Stimulated activated CD4-positive, alpha-beta T cell treated with anti-CD3 and anti-CD28 coated beads, Interleukin-2, amount 100 ng/mL, for 4 hours (primary cell): ENCODE measurements at regions not wholly inside any gene's neighbourhood (a gene's known extent, or its start where the extent isn't known, plus 50 kb on each side); places are given as distances from the start of the nearest gene placed in this dataset.
"Not testable (repeated sequence)": the region's sequence is repeated elsewhere in the genome, so short reads cannot be mapped to it uniquely, and the experiment has no call there.

Source experiments
- DNase-seq: peaks from one replicate; pipeline ENCODE4 v3.0.0-alpha.2; 2020; ENCODE audit warnings: low read depth

DNA sequence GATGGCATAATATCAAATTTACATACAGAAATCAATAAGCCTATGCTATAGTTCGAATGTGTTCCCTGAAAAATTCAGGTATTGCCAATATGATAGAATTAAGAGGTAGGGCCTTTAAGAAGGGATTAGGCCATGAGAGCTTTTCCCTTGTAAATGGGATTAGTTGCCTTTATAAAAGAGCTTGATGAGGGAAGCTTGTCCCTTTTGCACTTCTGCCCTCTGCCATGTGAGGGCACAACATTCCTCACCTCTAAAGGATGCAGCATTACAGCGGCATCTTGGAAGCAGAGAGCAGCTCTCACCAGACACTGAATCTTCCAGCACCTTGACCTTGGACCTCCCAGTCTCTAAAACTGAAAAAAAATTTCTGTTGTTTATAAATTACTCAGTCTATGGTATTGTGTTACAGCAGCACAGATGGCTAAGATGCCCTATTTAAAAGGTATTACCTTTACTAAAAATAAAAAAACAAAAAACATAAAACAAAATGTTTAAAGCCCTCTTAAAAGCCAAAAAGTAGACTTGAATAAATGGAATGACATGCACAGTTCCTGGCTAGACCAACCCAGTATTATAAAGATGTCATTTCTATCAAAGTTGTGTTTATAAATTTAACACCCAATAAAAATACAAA is 909.6 kb downstream of the REEP3 start:
- DNase-seq: no peak

DNA sequence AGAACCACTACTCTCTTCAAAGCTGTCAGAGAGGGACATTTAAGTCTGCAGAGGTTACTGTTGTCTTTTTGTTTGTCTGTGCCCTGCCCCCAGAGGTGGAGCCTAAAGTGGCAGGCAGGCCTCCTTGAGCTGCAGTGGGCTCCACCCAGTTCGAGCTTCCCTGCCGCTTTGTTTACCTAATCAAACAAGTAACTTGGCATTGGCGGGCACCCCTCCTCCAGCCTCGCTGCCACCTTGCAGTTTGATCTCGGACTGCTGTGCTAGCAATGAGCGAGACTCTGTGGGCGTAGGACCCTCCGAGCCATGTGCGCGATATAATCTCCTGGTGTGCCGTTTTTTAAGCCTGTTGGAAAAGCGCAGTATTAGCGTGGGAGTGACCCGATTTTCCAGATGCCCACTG is 920.7 kb downstream of the REEP3 start:
- not testable (repeated sequence) for DNase-seq

DNA sequence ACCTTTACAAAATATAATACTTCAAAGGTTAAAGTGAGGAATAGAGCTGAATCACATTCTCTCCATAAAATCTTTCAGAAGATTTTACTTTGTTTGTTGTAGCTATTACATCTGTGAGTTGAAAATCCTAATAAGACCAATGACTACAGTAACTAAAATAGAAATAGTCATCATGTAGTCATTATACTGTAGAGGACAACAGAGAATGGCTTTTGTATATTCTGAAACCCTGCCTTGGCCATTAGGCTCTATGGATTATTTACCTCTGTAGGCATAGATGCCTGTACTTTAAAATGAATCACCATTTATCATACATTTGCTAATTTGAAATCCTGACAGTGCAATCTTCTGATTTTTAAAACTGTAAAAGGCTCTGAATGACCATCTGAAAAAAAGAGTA is 923.0 kb downstream of the REEP3 start:
- no peak for DNase-seq

GRCh38 chr10:64444564-64444963 is 923.4 kb downstream of the REEP3 start:
- DNase-seq: no peak

- DNase-seq: no peak
Measured at GRCh38 chr10:64449603-64450002, 928.4 kb downstream of the REEP3 start.

- no peak for DNase-seq
Measured at GRCh38 chr10:64450312-64450711, 929.1 kb downstream of the REEP3 start.

DNA sequence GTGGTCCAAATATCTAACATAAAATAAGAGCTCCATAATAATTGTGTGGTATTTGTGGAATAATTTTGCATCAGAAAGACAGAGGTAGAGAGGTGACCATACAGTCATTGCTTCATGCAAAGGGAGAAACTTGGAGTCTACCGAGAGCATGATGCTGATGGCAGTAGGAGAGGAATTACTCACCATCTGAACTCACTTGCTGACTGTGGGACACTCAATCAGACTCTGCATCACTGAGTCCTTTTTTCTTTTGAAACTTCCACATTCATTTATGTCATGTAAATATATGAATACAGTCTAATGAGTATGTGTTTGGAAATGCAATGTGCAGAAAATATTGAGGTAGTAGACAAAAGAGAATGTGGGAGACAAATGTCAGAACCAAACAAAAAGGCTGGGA is 933.8 kb downstream of the REEP3 start:
- DNase-seq: no peak

GRCh38 chr10:64458306-64458705 is 937.1 kb downstream of the REEP3 start:
- no peak for DNase-seq

- DNase-seq: no peak
Measured at GRCh38 chr10:64463406-64463805, 942.2 kb downstream of the REEP3 start.

- DNase-seq: no peak
Measured at GRCh38 chr10:64465653-64466052, 944.5 kb downstream of the REEP3 start.

DNA sequence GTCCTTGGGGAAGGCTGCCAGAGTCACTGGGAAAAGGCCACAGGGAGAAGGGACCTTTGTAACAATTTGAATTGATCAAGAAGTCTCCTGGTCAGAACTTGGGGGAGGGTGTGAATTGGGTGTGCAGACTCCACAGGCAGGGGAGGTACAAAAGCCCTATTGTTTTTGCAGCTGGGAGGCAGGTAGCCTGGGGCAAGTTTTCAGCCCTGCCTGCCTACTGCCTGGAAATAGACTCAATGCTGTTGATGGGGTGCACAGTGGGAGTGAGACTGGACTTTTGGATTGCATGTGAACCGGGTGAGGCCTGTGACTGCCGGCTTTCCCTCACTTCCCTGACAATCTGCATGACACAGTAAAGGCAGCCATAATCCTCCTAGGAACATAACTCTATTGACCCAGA is 947.0 kb downstream of the REEP3 start:
- no peak for DNase-seq

DNA sequence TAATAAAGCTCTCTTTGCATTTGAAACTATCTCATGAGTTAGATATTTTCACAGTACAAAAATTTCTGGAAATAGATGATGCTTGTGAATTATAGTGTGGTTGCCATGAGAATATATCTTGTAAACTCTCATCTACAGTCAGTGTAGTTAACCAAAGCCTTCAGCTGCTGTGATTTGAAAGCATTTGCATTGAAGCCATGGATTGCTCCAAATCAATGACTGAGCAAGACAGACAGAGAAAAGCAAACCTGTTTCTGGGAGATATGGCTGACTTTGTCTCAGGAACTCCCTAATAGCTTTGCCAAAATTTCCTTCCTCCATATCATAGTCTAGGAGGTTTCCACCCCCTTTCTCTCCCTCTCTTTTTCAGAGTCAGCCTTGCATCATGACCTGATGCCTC is 955.3 kb downstream of the REEP3 start:
- no peak for DNase-seq

DNA sequence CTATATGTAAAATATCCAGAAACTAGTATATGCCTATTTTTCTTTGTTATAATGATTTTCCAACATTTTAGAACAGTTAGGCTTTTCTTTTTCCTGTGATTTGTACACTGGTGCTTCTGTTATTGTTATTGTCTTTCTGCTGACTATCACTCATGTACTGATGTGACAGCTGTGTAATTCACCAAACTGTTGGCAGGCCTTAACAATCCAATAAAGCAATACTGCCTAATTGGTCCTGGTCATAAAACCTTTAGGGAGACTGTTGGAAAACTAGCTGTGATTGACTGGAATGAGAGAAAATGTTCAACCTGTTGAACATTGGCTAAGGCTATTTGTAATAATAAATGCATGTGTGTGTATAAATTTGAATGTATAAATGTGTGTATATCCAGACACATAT is 956.6 kb downstream of the REEP3 start:
- no peak for DNase-seq

- no peak for DNase-seq
Measured at GRCh38 chr10:64484811-64485330, 963.7 kb downstream of the REEP3 start.

DNA sequence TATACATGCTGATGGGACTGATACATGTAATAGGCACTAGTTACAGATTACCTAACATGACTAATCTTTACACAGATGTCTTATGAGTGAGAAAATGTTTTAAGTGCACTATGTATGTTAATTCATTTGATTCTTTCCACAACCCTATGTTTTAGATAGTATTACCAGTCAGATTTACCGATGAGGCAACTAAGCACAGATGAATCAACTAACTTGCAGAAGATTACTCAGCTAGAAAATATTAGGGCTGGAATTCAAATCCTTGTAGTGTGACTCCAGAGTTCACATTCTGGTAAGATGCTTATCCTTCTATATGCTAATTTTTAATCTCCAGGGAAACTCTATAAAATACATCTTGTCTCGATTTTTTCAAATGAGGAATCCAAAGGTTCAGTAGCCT is 964.9 kb downstream of the REEP3 start:
- no peak for DNase-seq

DNA sequence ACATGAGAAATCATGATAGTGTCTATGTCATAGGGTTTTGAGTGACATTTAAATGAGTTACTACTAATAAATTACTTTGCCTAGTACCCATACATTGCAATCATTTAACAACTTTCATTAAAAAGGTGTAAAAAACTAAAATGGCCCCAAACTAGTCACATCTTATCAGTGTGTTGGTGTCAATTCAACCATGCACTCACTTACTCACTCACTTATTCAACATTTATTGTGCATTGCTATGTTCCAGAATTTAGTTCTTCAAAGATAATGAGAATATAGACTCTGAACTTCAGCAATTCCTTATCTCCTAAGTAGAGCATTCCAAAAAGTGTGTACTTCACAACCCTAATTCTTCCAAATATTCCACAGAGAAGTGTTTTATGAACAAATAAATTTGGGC is 965.7 kb downstream of the REEP3 start:
- DNase-seq: no peak

DNA sequence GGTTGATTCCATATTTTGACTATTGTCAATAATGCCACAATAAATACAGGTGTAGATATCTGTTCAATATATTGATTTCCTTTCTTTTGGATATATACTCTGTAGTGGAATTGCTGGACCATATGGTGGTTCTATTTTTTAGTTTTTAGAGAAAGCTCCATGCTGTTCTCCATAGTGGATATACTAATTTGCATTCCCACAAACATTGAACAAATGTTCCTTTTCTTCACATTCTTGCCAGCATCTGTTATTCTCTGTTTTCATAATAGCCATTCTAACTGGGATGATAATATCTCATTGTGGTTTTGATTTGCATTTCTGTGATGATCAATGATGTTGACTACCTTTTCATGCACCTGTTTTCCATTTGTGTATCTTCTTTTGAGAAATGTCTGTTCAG is 973.7 kb downstream of the REEP3 start:
- no peak for DNase-seq

DNA sequence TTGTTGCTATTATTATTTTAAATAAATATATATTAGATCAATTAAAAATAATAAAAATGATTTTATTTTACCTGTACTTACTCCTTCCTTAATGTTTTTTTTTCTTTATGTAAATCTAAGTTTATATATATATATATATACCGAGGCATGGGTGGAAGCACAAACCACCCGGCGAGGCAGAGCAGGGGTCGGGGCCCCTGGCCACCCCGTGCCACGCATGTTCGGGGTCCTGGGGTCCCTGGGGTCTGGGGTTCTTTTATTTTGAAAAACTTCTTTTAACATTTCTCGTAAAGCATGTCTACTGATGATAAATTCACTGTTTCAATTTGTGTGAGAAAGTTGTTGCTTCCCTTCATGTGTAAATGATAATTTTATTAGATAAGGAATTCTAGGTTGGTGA is 976.1 kb downstream of the REEP3 start:
- DNase-seq: no peak

DNA sequence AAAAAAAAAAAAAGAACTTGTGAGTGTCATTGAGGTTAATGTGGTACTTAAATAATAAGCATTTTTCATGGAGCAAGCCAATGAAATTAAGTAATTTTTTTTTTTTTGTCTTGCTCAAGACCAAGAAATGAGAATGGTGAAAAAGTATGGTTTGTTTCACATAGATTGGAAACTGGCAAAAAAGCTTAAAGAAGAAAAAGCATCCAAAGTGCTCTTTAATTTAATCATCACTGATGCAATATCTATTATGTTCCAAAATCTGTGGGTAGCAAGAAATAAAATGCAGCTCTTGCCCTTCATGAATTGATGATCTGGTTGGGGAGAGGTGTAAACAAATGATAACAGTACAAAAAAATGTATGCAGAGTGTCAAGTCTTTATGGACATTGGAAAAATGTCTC is 980.6 kb downstream of the REEP3 start:
- DNase-seq: no peak

DNA sequence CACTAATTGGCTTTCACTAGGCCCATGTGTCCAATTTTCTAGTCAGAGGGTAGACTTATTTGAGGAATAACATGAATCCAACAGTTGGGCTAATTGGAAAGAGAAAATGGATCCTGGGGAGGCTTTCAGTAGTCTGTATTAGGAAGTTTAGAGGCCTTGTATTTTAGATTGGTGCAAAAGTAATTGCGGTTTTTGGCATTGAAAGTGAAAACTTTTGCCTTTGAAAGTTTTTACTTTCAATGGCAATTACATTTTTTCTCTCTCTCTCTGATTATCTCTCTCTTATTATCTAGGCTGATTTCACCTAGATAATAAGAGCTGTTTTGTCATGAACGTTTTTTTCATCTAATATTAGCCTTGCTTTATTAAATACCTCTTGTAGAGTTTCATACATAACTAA is 981.7 kb downstream of the REEP3 start:
- DNase-seq: no peak

DNA sequence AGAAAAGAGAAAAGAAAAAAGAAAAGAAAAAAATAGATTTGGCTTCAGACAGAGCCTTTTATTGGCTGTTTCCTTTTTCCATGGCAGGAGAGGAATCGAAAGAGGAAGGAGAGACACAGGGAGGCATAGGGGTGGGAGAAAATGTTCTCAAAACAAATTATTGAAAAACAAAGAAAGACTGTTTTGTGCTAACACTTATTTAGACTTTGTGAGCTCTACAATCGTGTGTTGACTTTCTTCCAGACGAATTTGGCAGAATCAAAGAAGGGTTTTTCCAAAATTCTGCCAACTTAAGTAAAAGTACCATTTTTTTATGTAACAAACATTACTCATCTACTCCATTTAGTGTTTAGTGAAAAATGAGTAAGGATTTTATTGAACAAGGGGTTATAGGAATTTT is 982.2 kb downstream of the REEP3 start:
- DNase-seq: no peak

DNA sequence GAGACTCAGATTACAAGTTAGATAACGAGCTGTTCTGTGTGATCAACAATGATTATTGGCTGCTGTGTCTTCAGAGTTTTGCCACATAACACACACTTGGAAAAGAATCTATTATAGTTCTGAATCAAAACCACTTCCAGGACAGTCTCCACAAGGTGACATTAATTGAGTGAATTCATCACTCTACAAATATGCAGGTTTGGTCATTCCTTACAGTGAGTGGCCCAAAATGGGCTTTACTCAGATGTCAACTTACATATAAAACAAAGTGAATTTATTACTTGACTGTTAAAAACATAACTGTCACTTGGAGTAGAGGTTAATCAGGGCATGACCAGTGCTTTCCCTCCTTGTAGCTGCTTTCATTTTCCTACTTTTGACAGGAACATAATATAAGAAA is 984.3 kb downstream of the REEP3 start:
- no peak for DNase-seq

GRCh38 chr10:64506963-64507362 is 985.8 kb downstream of the REEP3 start:
- DNase-seq: no peak

- no peak for DNase-seq
Measured at GRCh38 chr10:64507651-64508028, 986.4 kb downstream of the REEP3 start.
